GM21423 (cell line): ENCODE measurements at regions not wholly inside any gene's neighbourhood (a gene's known extent, or its start where the extent isn't known, plus 50 kb on each side); places are given as distances from the start of the nearest gene placed in this dataset.

ENCODE experiments used
- ATAC-seq: cut with Tn5 transposase; IDR thresholded peaks from one replicate; pipeline ENCODE4 v1.9.1; 2021; ENCODE audit warnings: mild to moderate bottlenecking, moderate library complexity; ENCODE audit not compliant: unreplicated experiment

DNA sequence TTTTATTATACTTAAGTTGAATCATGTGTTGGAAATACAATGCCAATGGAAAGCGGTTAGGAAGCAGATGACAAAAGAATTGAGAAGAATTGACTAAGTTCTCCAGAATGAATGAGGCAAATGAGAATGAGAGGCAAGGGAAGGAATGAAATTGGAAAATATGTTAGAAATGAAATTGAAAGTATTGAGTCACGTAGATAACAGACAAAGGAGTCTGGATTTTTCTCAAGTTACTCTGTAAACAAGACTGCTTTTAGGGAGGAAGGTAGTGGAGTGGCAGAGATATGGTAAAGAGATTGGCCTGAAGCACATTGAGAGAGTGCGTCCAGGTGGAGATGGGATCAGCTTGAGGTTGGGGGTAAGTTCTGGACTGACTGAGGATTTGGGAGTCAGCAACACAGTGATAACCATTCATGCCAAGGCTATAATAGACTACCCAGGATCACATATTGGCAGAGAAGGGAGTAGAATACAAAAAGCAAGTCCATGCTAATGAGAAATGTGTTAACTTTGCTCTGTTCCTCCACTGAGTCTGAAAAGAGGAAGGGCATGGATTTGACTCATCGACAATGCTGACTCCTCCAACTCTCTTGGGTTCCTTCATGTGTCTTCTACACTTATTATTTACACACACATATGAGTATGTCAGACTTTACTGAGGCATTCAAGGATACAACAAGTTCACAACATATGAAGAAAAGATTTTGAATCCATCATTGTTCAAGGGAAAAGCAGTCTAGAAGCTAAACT lies 814.2 kb upstream of the ZNF608 start:
- ATAC-seq, result no peak

DNA sequence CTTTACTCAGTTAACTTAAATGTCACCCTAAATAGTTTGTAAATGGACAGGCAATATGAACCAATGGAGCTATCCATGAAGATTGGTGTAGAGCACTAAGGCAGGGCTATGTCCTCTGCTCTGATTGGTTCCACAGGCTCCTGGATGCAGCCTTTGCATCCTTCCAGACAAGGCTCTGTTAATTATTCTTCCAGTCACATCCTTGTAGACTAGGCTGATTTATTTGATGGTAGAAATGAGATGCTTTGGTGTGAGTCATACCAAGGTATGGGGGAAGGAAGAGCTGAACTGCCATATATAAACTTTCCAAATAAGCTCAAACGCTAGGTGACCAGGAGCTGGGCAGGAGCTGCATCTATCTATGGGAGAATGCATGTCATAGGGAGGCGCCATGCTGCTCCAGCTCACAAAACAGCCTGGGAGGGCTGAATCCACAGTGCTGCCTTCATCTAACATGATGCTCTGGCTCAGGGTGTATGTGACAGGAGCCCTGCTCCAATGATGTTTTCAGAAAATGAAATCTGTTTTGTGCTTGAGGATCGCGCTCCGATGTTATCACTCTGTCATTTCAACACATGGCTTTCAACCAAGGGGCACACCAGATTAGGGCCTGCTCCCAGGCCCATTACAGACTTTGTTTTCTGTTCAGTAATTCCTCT lies 818.0 kb upstream of the ZNF608 start:
- no peak for ATAC-seq

DNA sequence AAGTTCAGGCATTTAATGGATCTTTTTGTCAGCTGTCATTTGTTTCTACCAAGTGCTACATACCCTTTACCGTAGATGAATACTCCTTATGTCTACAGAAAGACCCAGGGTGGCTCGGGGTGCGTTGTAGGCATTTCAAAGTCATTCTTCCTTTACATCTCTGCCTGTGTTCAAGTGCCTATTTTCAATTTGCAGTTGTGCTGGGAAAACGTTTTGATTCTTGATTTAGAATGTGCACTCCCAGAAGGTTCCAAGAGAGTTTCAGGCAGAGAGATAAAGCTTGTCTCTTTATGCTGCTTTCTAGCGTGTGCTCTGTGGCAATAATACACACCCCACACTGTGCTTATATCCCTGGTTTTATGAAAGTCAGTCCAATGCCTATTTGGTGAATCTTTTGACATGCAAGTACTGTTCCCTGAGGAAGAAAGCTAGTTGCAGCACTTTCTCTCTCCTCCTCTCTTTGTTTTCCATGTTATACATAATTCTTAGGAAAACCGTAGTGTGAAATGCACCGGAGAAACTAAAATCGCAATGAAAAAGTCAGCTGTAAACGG lies 828.1 kb upstream of the ZNF608 start:
- no peak for ATAC-seq

GRCh38 chr5:125575171-125575890 lies 828.9 kb upstream of the ZNF608 start:
- no peak for ATAC-seq

DNA sequence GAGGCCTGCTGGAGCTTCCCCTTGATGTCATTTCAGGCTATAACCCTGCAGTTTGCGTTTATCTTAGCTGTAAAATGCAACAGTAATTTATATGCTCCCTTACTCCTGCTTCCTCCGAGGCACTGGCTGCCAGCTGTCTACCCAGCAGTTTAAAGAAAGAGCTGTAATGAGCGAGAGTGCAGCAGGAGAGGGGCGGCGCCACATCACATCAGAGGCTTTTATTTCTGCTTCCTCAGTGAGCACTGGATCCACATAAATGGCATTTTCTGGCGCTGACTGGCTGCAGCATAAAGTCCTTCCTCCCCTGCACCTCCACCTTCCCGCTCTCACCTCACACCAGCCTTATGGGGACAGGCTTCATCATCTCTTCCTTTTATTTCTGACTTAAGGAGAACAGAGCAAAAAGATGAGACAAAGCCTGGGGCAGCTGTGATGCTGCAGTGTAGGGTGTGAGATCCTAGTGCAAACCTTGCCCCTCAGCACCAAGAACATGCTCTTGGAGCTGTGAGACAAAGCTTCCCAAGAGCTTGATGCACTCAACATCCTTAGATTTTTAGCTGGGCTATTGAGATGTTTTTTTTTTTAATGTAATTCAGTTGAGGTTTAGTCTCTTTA lies 829.6 kb upstream of the ZNF608 start:
- no peak for ATAC-seq

DNA sequence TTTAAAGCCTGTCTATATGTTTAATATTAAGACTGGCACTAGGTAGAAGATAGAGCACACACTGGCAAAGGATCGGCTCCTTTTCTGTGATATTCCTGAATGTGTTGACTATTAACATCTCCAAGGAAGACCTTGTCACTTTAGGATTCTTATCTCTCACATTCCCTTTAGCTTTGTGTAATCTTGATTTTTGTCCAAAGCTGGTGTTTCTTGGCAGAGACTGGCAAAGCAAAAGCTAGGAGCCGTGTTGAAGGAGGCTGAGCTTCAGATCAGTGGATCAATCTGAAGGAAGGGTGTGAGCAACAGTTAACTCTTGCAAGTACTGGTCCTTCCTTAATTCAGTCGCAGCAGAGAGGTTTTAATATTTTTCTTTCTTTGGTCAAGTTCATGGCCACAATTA lies 830.4 kb upstream of the ZNF608 start:
- ATAC-seq, result no peak

DNA sequence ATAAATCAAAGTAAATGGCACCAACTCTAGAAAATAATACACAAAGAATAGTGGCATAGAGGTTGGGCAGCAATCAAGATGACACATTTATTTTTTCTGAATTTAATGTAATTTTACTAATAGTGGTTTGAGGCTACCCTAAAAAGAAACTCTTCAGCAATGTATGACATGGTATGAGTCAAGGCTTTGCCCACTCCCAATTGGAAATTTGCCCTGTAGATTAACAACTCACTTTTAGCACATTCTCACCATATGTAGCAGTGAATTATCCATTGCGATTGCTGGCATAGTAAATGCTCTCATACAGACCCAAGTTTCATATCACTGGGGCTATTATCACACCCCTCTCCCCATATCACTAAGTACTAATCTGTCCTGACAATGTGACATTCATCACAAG lies 832.1 kb upstream of the ZNF608 start:
- ATAC-seq, result no peak

DNA sequence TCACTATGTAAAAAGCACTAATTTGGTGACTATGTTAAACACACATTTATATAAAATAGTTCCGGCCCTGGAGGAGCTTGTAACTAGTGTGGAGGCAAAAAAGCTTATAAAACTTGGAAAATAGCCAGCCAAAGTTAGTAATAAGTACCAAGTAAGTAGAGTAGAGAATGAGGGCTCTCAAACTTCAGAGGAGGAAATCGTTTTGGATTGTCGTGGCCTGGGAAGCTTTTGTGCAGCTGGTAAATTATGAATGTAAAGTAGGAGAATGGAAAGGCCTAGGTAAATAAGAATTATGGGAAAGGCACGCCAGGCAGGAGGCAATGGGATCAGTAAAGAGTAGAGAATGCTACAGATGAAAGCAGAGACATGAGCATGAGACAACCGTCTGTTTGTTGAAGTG lies 832.7 kb upstream of the ZNF608 start:
- ATAC-seq, result no peak

GRCh38 chr5:125581311-125581710 lies 834.9 kb upstream of the ZNF608 start:
- ATAC-seq, result no peak

DNA sequence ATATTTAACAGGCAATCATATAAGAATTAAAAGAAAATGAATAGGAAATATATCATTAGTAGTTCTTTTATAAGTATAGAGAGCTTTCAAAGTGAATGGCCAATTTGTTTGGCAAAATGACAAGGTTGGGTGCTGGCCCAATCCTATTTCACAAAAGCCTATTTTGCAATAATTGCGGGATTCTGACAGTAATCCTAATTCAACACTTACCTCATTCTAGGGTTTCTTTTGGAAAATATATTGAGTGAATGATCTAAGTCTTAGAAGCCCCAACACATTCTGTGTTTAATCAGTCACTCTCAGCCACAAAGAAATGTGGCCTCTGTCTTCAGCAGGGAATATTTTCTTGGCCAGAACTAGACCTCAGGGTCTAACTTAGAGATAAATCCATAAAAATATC lies 835.9 kb upstream of the ZNF608 start:
- ATAC-seq, result no peak

DNA sequence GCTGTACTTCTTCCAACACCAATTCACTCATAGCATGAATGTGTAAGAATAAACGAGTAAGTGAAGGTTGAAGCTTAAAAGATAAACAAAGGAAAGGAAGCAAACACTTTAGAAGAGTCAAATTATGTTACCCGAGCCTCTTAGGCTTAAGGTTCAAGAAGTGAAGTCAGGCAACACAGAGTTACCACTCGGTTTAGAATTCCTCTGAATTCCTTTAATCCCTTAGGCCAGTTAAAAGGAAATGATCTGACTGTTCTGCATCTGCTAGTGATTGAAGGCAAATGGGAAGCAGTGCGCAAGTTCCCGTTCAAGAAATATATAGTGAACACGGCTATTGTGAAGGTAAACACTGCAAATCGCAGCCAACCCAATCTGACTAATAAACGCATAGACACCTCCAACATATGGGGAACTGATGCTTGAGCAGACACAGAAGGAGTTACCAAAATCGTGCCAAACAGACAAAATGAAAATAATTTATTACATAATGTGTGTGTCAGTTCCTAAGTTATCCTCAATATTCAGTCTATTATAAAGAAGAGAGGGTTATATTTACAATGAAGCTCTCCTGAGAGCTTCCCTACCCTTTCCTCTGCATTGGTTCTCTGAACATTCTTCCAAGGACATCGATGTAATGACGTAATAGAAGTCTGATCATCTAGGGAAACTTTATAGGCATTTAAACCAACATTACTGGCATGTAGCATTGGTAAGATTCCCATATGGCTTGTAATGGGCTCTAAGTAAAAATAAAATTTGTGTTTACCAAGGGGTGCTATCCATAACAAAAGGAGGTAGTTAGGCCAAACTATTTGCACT lies 837.1 kb upstream of the ZNF608 start:
- ATAC-seq, result no peak

- no peak for ATAC-seq
Measured at GRCh38 chr5:125584140-125584520, 837.7 kb upstream of the ZNF608 start.

GRCh38 chr5:125587631-125588030 lies 835.6 kb upstream of the GRAMD2B start:
- no peak for ATAC-seq

DNA sequence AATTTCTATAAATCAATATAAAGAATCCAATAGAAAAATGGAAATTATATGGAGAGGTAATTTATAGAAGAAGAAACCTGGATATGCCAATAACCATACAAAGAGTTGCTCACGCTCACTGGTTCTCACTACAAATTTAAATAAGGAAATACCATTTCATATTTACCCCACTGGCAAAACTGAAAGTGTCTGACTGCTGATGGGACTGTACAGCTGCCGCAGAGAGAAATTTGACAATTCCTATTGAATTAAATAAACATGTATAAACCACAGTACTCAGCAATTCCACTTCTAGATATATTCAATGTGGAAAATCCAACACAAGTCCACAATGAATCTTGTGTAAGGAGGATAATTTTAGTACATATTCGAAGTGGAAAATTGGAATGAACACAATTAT lies 830.4 kb upstream of the GRAMD2B start:
- ATAC-seq, result no peak

DNA sequence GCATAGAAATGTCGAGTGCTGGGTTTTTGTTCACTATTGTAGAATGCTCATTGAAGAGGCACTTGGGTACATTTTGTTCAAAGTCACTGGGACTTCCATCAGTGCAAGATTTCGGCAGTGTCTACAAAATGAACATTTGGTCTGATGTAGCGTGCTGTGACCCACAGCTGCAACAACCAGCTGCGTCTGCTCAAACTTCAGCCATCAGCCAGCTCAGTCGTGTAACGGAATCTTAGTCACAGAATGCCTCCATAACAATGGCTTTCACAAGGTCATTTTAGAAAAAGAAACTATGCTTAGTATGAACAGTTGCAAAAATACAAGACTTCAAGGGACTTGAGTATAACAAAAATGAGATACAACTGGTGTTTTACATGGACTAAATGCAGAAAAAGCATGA lies 828.1 kb upstream of the GRAMD2B start:
- ATAC-seq, result no peak

- ATAC-seq, result no peak
Measured at GRCh38 chr5:125595845-125596244, 827.4 kb upstream of the GRAMD2B start.

- no peak for ATAC-seq
Measured at GRCh38 chr5:125597338-125597737, 825.9 kb upstream of the GRAMD2B start.

- ATAC-seq, result no peak
Measured at GRCh38 chr5:125600559-125600958, 822.6 kb upstream of the GRAMD2B start.

- no peak for ATAC-seq
Measured at GRCh38 chr5:125602184-125602583, 821.0 kb upstream of the GRAMD2B start.

- no peak for ATAC-seq
Measured at GRCh38 chr5:125603321-125603720, 819.9 kb upstream of the GRAMD2B start.

- no peak for ATAC-seq
Measured at GRCh38 chr5:125604104-125604503, 819.1 kb upstream of the GRAMD2B start.
